Common myeloid progenitor, CD34-positive (primary cell): ENCODE measurements at regions not wholly inside any gene's neighbourhood (a gene's known extent, or its start where the extent isn't known, plus 50 kb on each side); places are given as distances from the start of the nearest gene placed in this dataset.

ENCODE experiments used
- CTCF ChIA-PET: fragments of 350-600 bp; sonication (Branson Sonifier 250); formaldehyde crosslinking; loops from one replicate; lab custom pipeline; 2021; ENCODE audit warnings: antibody characterized with exemption; lab: Charles Lee
- POLR2A ChIA-PET: fragments of 350-600 bp; sonication (Branson Sonifier 250); formaldehyde crosslinking; loops from one replicate; lab custom pipeline; 2021; ENCODE audit warnings: antibody characterized with exemption; lab: Charles Lee
- DNase-seq, 3 donors: peaks; one replicate each; pipeline versions ENCODE4 v3.0.0 to v3.0.0-alpha.2; 2013
- H3K27ac ChIP-seq, 2 experiments: 1 replicate in 1 of 2; 2 replicates in 1 of 2; pipeline ENCODE4 v1.7.0; 2013; ENCODE audit warnings: inconsistent platforms in 2 of 2, low read length in 2 of 2, mild to moderate bottlenecking in 2 of 2, low read depth in 1 of 2, moderate library complexity in 1 of 2; ENCODE audit not compliant: severe bottlenecking in 2 of 2, insufficient read depth in 1 of 2, poor library complexity in 1 of 2
- H3K27me3 ChIP-seq, 5 experiments: replicated peaks in 2 of 5; 1 replicate in 3 of 5; 2 replicates in 2 of 5; pipeline versions ENCODE4 v1.6.1 to v1.7.0; 2013; ENCODE audit warnings: low read length in 4 of 5, mild to moderate bottlenecking in 2 of 5, moderate library complexity in 2 of 5, inconsistent platforms in 1 of 5; ENCODE audit not compliant: insufficient read depth in 5 of 5, control insufficient read depth in 4 of 5
- H3K36me3 ChIP-seq, 4 experiments: 1 replicate in 2 of 4; 2 replicates in 2 of 4; pipeline versions ENCODE4 v1.6.1 to v1.7.0; 2013; ENCODE audit warnings: low read length in 3 of 4, control low read depth in 1 of 4, mild to moderate bottlenecking in 1 of 4; ENCODE audit not compliant: control insufficient read depth in 4 of 4, insufficient read depth in 4 of 4
- H3K4me1 ChIP-seq, 4 experiments: 1 replicate in 3 of 4; 2 replicates in 1 of 4; pipeline versions ENCODE4 v1.6.1 to v1.7.1; 2013; ENCODE audit warnings: low read length in 3 of 4, mild to moderate bottlenecking in 3 of 4, control low read depth in 1 of 4, inconsistent platforms in 1 of 4, moderate library complexity in 1 of 4; ENCODE audit not compliant: control insufficient read depth in 4 of 4, insufficient read depth in 4 of 4; ENCODE audit errors: control extremely low read depth in 1 of 4
- H3K4me3 ChIP-seq, 7 experiments: 1 replicate in 4 of 7; 2 replicates in 3 of 7; pipeline versions ENCODE4 v1.5.1 to v1.7.0; 2013; ENCODE audit warnings: mild to moderate bottlenecking in 7 of 7, low read length in 6 of 7, moderate library complexity in 6 of 7, inconsistent platforms in 2 of 7, low read depth in 2 of 7, control low read depth in 1 of 7; ENCODE audit not compliant: insufficient read depth in 4 of 7, control insufficient read depth in 1 of 7; ENCODE audit errors: extremely low read depth in 1 of 7
- H3K9me3 ChIP-seq, 5 experiments: 1 replicate in 4 of 5; 2 replicates in 1 of 5; pipeline versions ENCODE4 v1.6.1 to v1.7.1; 2013; ENCODE audit warnings: low read length in 4 of 5, mild to moderate bottlenecking in 2 of 5, inconsistent platforms in 1 of 5, low read depth in 1 of 5, moderate library complexity in 1 of 5; ENCODE audit not compliant: control insufficient read depth in 4 of 5, insufficient read depth in 2 of 5; ENCODE audit errors: control extremely low read depth in 1 of 5
- WGBS: methylation state at CpG from one replicate; pipeline ENCODE4 v1.1.5; 2013; ENCODE audit not compliant: insufficient coverage; 5-methylcytosine and 5-hydroxymethylcytosine counted together

- Histone ChIP-seq H3K27ac (no peak overlapping the region), H3K9me3 (peaks cover 0 to 10% (median 5%) of the 10 kb centered on the region in 5 experiments), H3K4me1 (no peaks in the 10 kb centered on the region), H3K36me3 (no peaks in the 10 kb centered on the region), H3K27me3 (no peaks in the 10 kb centered on the region), H3K4me3 (no peak overlapping the region)
- CTCF ChIA-PET: no interaction called here
- 97% methylated on average over 3 of the region's 3 CpGs for WGBS
- DNase-seq: no peak
- POLR2A ChIA-PET: no interaction called here
These were observed 105.6 kb downstream of the MN1 start for GRCh38 chr22:27695925-27696324.

GRCh38 chr22:27697888-27698287 is 103.7 kb downstream of the MN1 start:
- Histone ChIP-seq H3K9me3 (peaks cover 0 to 20% (median 12%) of the 10 kb centered on the region in 5 experiments), H3K27me3 (no peaks in the 10 kb centered on the region), H3K36me3 (no peaks in the 10 kb centered on the region), H3K27ac (no peak overlapping the region), H3K4me1 (no peaks in the 10 kb centered on the region), H3K4me3 (no peak overlapping the region)
- WGBS: 93% methylated on average over 7 of the region's 8 CpGs
- POLR2A ChIA-PET: no interaction called here
- CTCF ChIA-PET: interaction anchor here (0.6 kb wide), 1 partner anchor 586 kb away, joined by 3 read pairs; no protein-coding TSS in a partner anchor
- no peak for DNase-seq
